H9 (cell line): ENCODE measurements at regions not wholly inside any gene's neighbourhood (a gene's known extent, or its start where the extent isn't known, plus 50 kb on each side); places are given as distances from the start of the nearest gene placed in this dataset.
A peak's percentile ranks its signal among the peaks of the same experiment; 100 is the strongest.

Experiments
- DNase-seq: peaks from one replicate; pipeline ENCODE4 v3.0.0-alpha.2; 2017
- H2AFZ ChIP-seq: one replicate; pipeline ENCODE4 v1.6.1; 2013; ENCODE audit warnings: mild to moderate bottlenecking, low read length, control low read depth, moderate library complexity
- H2AK5ac ChIP-seq: 2 replicates; pipeline ENCODE4 v1.6.1; 2013; ENCODE audit warnings: low read length, control low read depth, mixed read lengths; ENCODE audit not compliant: insufficient read length
- H2BK120ac ChIP-seq: one replicate; pipeline ENCODE4 v1.6.1; 2013; ENCODE audit warnings: low read depth, mild to moderate bottlenecking, low read length, control low read depth, inconsistent platforms; ENCODE audit not compliant: poor library complexity, severe bottlenecking
- H2BK12ac ChIP-seq: 2 replicates; pipeline ENCODE4 v1.6.1; 2013; ENCODE audit warnings: low read length, control low read depth, mixed read lengths, low read depth; ENCODE audit not compliant: insufficient read length
- H2BK15ac ChIP-seq: 2 replicates; pipeline ENCODE4 v1.6.1; 2013; ENCODE audit warnings: low read depth, low read length, control low read depth
- H2BK20ac ChIP-seq: one replicate; pipeline ENCODE4 v1.6.1; 2013; ENCODE audit warnings: low read depth, mild to moderate bottlenecking, low read length, control low read depth, inconsistent platforms; ENCODE audit not compliant: poor library complexity, severe bottlenecking
- H2BK5ac ChIP-seq: 2 replicates; pipeline ENCODE4 v1.6.1; 2013; ENCODE audit warnings: low read length, control low read depth, mixed read lengths; ENCODE audit not compliant: insufficient read length
- H3K14ac ChIP-seq: 2 replicates; pipeline ENCODE4 v1.6.1; 2013; ENCODE audit warnings: low read length, control low read depth; ENCODE audit not compliant: insufficient read depth
- H3K18ac ChIP-seq: 2 replicates; pipeline ENCODE4 v1.6.1; 2013; ENCODE audit warnings: low read depth, mild to moderate bottlenecking, mixed read lengths, low read length, control low read depth; ENCODE audit not compliant: insufficient read length
- H3K23ac ChIP-seq: 2 replicates; pipeline ENCODE4 v1.6.1; 2013; ENCODE audit warnings: low read length, control low read depth, mixed read lengths, low read depth; ENCODE audit not compliant: insufficient read length
- H3K23me2 ChIP-seq: 2 replicates; pipeline ENCODE4 v1.6.1; 2013; ENCODE audit warnings: low read depth, mild to moderate bottlenecking, mixed read lengths, low read length, control low read depth; ENCODE audit not compliant: insufficient read length, poor library complexity, severe bottlenecking
- H3K27ac ChIP-seq: 2 replicates; pipeline ENCODE4 v1.5.1; 2013; ENCODE audit warnings: low read length, control low read depth, mixed read lengths, low read depth; ENCODE audit not compliant: insufficient read length
- H3K27me3 ChIP-seq: 2 replicates; pipeline ENCODE4 v1.6.1; 2013; ENCODE audit warnings: low read length, control low read depth, inconsistent platforms; ENCODE audit not compliant: insufficient read depth
- H3K4ac ChIP-seq: 2 replicates; pipeline ENCODE4 v1.6.1; 2013; ENCODE audit warnings: low read depth, mild to moderate bottlenecking, control low read depth, inconsistent platforms, low read length, moderate library complexity
- H3K4me1 ChIP-seq: 2 replicates; pipeline ENCODE4 v1.6.1; 2013; ENCODE audit warnings: low read length, control low read depth, inconsistent platforms; ENCODE audit not compliant: insufficient read depth
- H3K4me2 ChIP-seq: 2 replicates; pipeline ENCODE4 v1.6.1; 2013; ENCODE audit warnings: low read length, control low read depth, mixed read lengths; ENCODE audit not compliant: insufficient read length, insufficient read depth
- H3K56ac ChIP-seq: 2 replicates; pipeline ENCODE4 v1.6.1; 2013; ENCODE audit warnings: low read depth, mild to moderate bottlenecking, mixed read lengths, low read length, control low read depth; ENCODE audit not compliant: insufficient read length
- H3K79me1 ChIP-seq: 2 replicates; pipeline ENCODE4 v1.6.1; 2013; ENCODE audit warnings: low read depth, mild to moderate bottlenecking, moderate library complexity, low read length, control low read depth, inconsistent platforms; ENCODE audit not compliant: insufficient read depth, poor library complexity, severe bottlenecking
- H3K79me2 ChIP-seq: 2 replicates; pipeline ENCODE4 v1.6.1; 2013; ENCODE audit warnings: low read length, control low read depth, inconsistent platforms; ENCODE audit not compliant: insufficient read depth
- H3K9ac ChIP-seq: 2 replicates; pipeline ENCODE4 v1.6.1; 2013; ENCODE audit warnings: low read length, control low read depth, mixed read lengths; ENCODE audit not compliant: insufficient read length; ENCODE audit errors: extremely low read depth
- H3K9me3 ChIP-seq: one replicate; pipeline ENCODE4 v1.6.1; 2013; ENCODE audit warnings: low read depth, low read length, inconsistent platforms; ENCODE audit not compliant: control insufficient read depth
- H3T11ph ChIP-seq: one replicate; pipeline ENCODE4 v1.6.1; 2013; ENCODE audit warnings: mild to moderate bottlenecking, low read length, control low read depth, inconsistent platforms
- H4K20me1 ChIP-seq: one replicate; pipeline ENCODE4 v1.6.1; 2013; ENCODE audit not compliant: control insufficient read depth, insufficient read length, insufficient read depth
- H4K5ac ChIP-seq: 2 replicates; pipeline ENCODE4 v1.6.1; 2013; ENCODE audit warnings: low read depth, mild to moderate bottlenecking, mixed read lengths, low read length, control low read depth; ENCODE audit not compliant: insufficient read length
- H4K8ac ChIP-seq: replicated peaks from 2 replicates; pipeline ENCODE4 v1.6.1; 2013; ENCODE audit warnings: low read length, control low read depth, mixed read lengths, low read depth; ENCODE audit not compliant: insufficient read length
- H4K91ac ChIP-seq: 2 replicates; pipeline ENCODE4 v1.6.1; 2013; ENCODE audit warnings: low read depth, mild to moderate bottlenecking, moderate library complexity, mixed read lengths, low read length, control low read depth; ENCODE audit not compliant: insufficient read length
- H3K27ac Mint-ChIP-seq, 3 experiments: 2 replicates in 2 of 3; 3 replicates in 1 of 3; pipeline ENCODE4 v1.8.0; 2020 to 2021; ENCODE audit warnings: mixed read lengths in 3 of 3, mild to moderate bottlenecking in 1 of 3, moderate library complexity in 1 of 3
- H3K27me3 Mint-ChIP-seq: 2 replicates; pipeline ENCODE4 v1.8.0; 2021; ENCODE audit warnings: low read depth, mild to moderate bottlenecking, moderate library complexity, mixed read lengths
- H3K36me3 Mint-ChIP-seq, 3 experiments: 2 replicates in 2 of 3; 3 replicates in 1 of 3; pipeline ENCODE4 v1.8.0; 2020 to 2021; ENCODE audit warnings: low read depth in 3 of 3, mixed read lengths in 3 of 3; ENCODE audit not compliant: insufficient read depth in 1 of 3
- H3K4me1 Mint-ChIP-seq, 2 experiments: 2 replicates each; pipeline ENCODE4 v1.8.0; 2020; ENCODE audit warnings: mixed read lengths in 2 of 2
- H3K4me3 Mint-ChIP-seq, 2 experiments: 2 replicates in 1 of 2; 3 replicates in 1 of 2; pipeline ENCODE4 v1.8.0; 2020 to 2021; ENCODE audit warnings: mild to moderate bottlenecking in 2 of 2, mixed read lengths in 2 of 2, moderate library complexity in 1 of 2
- H3K9me3 Mint-ChIP-seq, 2 experiments: 2 replicates in 1 of 2; 3 replicates in 1 of 2; pipeline ENCODE4 v1.8.0; 2020; ENCODE audit warnings: mild to moderate bottlenecking in 2 of 2, mixed read lengths in 2 of 2, moderate library complexity in 1 of 2
- CTCF ChIP-seq: fragments of 200-600 bp; sonication (generic); conservative IDR thresholded peaks from 3 replicates; pipeline ENCODE4 v1.8.0; 2021; ENCODE audit warnings: antibody characterized with exemption, mild to moderate bottlenecking
- WGBS: extraction: QIAGEN DNeasy Blood & Tissue Kit; methylation state at CpG from one replicate; pipeline ENCODE4 v1.1.7; 2013; ENCODE audit warnings: missing lambda C conversion rate, low lambda C conversion rate, mixed read lengths; ENCODE audit not compliant: insufficient read length; ENCODE audit errors: extremely low coverage; 5-methylcytosine and 5-hydroxymethylcytosine counted together

- no CpG with 5 or more reads among the region's 21 CpGs for WGBS
- H4K8ac ChIP-seq = no peak overlapping the region
- no peak overlapping the region for H3K27ac Mint-ChIP-seq
- no peaks in the 10 kb centered on the region; the same call in 1 of the 2 replicates for H3K4me1 ChIP-seq
- H3K27me3 Mint-ChIP-seq = peaks cover 15% of the 10 kb centered on the region
- H3K23me2 ChIP-seq = no peaks in the 10 kb centered on the region
- no peaks in the 10 kb centered on the region for H3K79me1 ChIP-seq
- no peak overlapping the region for H3K27ac ChIP-seq
- H3K9me3 Mint-ChIP-seq = no peaks in the 10 kb centered on the region; a peak in 1 of 5 replicates
- no peak overlapping the region for H2BK15ac ChIP-seq
- no peak overlapping the region for H2AFZ ChIP-seq
- peaks cover 18 to 20% of the 10 kb centered on the region in 2 experiments for H3K4me1 Mint-ChIP-seq
- H3K9me3 ChIP-seq = no peaks in the 10 kb centered on the region
- H3K36me3 Mint-ChIP-seq = no peaks in the 10 kb centered on the region
- no peak overlapping the region for H3K23ac ChIP-seq
- H2BK5ac ChIP-seq = no peak overlapping the region
- no peaks in the 10 kb centered on the region for H3K79me2 ChIP-seq
- no peak overlapping the region for H2BK12ac ChIP-seq
- H3T11ph ChIP-seq = no peak overlapping the region
- H3K18ac ChIP-seq = no peak overlapping the region
- TF ChIP-seq CTCF = no peak
- H2BK120ac ChIP-seq = no peak overlapping the region
- H3K4me2 ChIP-seq = no peak overlapping the region
- peak; percentile 18 for DNase-seq
- H4K20me1 ChIP-seq = no peaks in the 10 kb centered on the region
- H3K56ac ChIP-seq = peak overlapping the region; percentile 11
- no peak overlapping the region for H2BK20ac ChIP-seq
- H3K14ac ChIP-seq = no peak overlapping the region
- H4K5ac ChIP-seq = no peak overlapping the region
- no peak overlapping the region for H3K4me3 Mint-ChIP-seq
- no peak overlapping the region for H4K91ac ChIP-seq
- H2AK5ac ChIP-seq = no peak overlapping the region
- H3K27me3 ChIP-seq = no peaks in the 10 kb centered on the region
- H3K9ac ChIP-seq = no peak overlapping the region
- H3K4ac ChIP-seq = no peak overlapping the region
Measured at GRCh38 chr22:44407987-44408828, 89.8 kb downstream of the RTL6 start.
